SU-DHL-6 (cell line): ENCODE measurements at regions not wholly inside any gene's neighbourhood (a gene's known extent, or its start where the extent isn't known, plus 50 kb on each side); places are given as distances from the start of the nearest gene placed in this dataset.
"Not testable (repeated sequence)": the region's sequence is repeated elsewhere in the genome, so short reads cannot be mapped to it uniquely, and the experiment has no call there.

ENCODE experiments used
- H2AFZ ChIP-seq: fragments of 200-600 bp; sonication (generic); 2 replicates; pipeline ENCODE4 v1.6.1; 2014; ENCODE audit warnings: low read depth, mild to moderate bottlenecking, moderate library complexity, mixed read lengths, antibody characterized with exemption, low read length; ENCODE audit not compliant: severe bottlenecking
- H3F3A ChIP-seq: fragments of 200-600 bp; shearing (Covaris generic); 2 replicates; pipeline ENCODE4 v1.6.0; 2016; ENCODE audit warnings: antibody characterized with exemption, mild to moderate bottlenecking; ENCODE audit not compliant: insufficient read depth
- H3K27ac ChIP-seq: fragments of 200-600 bp; sonication (generic); 2 replicates; pipeline ENCODE4 v1.5.1; 2016; ENCODE audit warnings: low read depth, mild to moderate bottlenecking, low read length, moderate library complexity, mixed read lengths
- H3K27me3 ChIP-seq: fragments of 200-600 bp; sonication (generic), shearing (Covaris generic); 2 replicates; pipeline ENCODE4 v1.6.0; 2014; ENCODE audit warnings: mild to moderate bottlenecking, low read length
- H3K36me3 ChIP-seq: fragments of 200-600 bp; sonication (generic); 2 replicates; pipeline ENCODE4 v1.6.1; 2014; ENCODE audit warnings: mild to moderate bottlenecking, low read length, mixed read lengths
- H3K4me2 ChIP-seq: fragments of 300-600, 200-600 bp; shearing (Covaris generic), sonication (generic); 2 replicates; pipeline ENCODE4 v1.6.0; 2014; ENCODE audit warnings: low read length, low read depth, mild to moderate bottlenecking; ENCODE audit not compliant: poor library complexity, severe bottlenecking
- H3K4me3 ChIP-seq: fragments of 200-600 bp; sonication (generic); 2 replicates; pipeline ENCODE4 v1.5.1; 2014; ENCODE audit warnings: antibody characterized with exemption, low read length, mild to moderate bottlenecking, mixed read lengths; ENCODE audit not compliant: insufficient read depth, poor library complexity, severe bottlenecking
- H3K79me2 ChIP-seq: fragments of 200-600 bp; sonication (generic); 2 replicates; pipeline ENCODE4 v1.6.1; 2014; ENCODE audit warnings: mild to moderate bottlenecking, low read length, moderate library complexity; ENCODE audit not compliant: insufficient read depth
- H3K9ac ChIP-seq: fragments of 200-600 bp; sonication (generic); 2 replicates; pipeline ENCODE4 v1.7.0; 2014; ENCODE audit warnings: mild to moderate bottlenecking, low read length
- H3K9me2 ChIP-seq: fragments of 200-600 bp; sonication (generic); replicated peaks from 2 replicates; pipeline ENCODE4 v1.6.1; 2014; ENCODE audit warnings: low read length; ENCODE audit not compliant: insufficient read depth
- H3K9me3 ChIP-seq: fragments of 200-600 bp; sonication (generic); 2 replicates; pipeline ENCODE4 v1.6.1; 2014; ENCODE audit warnings: low read length, mixed read lengths; ENCODE audit not compliant: insufficient read depth
- H4K20me1 ChIP-seq: fragments of 200-600 bp; sonication (generic); 2 replicates; pipeline ENCODE4 v1.6.1; 2014; ENCODE audit warnings: low read depth, mild to moderate bottlenecking, antibody characterized with exemption, low read length, moderate library complexity, mixed read lengths
- EZH2phosphoT487 ChIP-seq: fragments of 200-600 bp; sonication (generic), shearing (Covaris generic); conservative IDR thresholded peaks from 2 replicates; pipeline ENCODE4 v1.6.1; 2018; ENCODE audit warnings: mild to moderate bottlenecking, antibody characterized with exemption, low read length, moderate library complexity, mixed read lengths
- TF ChIP-seq, protein P1 (sequence below): fragments of 200-600 bp; sonication (generic); IDR thresholded peaks from one replicate; pipeline ENCODE4 v1.5.1; 2017; ENCODE audit warnings: antibody characterized with exemption, mild to moderate bottlenecking, low read length, moderate library complexity; ENCODE audit not compliant: insufficient read depth, poor library complexity, severe bottlenecking

DNA sequence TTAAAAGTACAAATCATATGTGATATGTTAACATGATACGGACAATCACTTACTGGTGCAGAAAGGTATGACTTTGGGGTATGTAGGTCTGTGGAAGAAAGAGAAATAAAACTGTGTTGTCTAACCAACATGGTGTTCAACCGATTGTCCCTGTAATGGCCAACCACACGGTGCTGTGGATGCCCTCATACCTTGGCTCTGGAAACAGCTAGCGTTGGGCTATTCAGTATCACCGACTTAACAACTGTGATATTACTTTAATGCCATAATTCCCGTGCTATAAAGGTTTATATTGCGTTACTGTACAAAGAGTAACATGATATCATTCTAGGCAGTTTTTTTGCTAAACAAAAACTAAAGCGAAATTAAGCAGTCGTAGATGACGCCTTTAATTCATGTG lies 448.3 kb downstream of the EFNB2 start:
- TF ChIP-seq EZH2phosphoT487: no peak
- TF ChIP-seq, protein P1, sequence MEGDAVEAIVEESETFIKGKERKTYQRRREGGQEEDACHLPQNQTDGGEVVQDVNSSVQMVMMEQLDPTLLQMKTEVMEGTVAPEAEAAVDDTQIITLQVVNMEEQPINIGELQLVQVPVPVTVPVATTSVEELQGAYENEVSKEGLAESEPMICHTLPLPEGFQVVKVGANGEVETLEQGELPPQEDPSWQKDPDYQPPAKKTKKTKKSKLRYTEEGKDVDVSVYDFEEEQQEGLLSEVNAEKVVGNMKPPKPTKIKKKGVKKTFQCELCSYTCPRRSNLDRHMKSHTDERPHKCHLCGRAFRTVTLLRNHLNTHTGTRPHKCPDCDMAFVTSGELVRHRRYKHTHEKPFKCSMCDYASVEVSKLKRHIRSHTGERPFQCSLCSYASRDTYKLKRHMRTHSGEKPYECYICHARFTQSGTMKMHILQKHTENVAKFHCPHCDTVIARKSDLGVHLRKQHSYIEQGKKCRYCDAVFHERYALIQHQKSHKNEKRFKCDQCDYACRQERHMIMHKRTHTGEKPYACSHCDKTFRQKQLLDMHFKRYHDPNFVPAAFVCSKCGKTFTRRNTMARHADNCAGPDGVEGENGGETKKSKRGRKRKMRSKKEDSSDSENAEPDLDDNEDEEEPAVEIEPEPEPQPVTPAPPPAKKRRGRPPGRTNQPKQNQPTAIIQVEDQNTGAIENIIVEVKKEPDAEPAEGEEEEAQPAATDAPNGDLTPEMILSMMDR: no peak
- Histone ChIP-seq H3K27me3 (no peaks in the 10 kb centered on the region), H4K20me1 (no peaks in the 10 kb centered on the region), H3K79me2 (no peaks in the 10 kb centered on the region), H3K4me3 (no peak overlapping the region), H3K9me2 (no peaks in the 10 kb centered on the region), H3K36me3 (no peaks in the 10 kb centered on the region), H2AFZ (no peak overlapping the region), H3F3A (no peaks in the 10 kb centered on the region), H3K27ac (no peak overlapping the region), H3K4me2 (no peak overlapping the region), H3K9me3 (no peaks in the 10 kb centered on the region), H3K9ac (no peak overlapping the region)

DNA sequence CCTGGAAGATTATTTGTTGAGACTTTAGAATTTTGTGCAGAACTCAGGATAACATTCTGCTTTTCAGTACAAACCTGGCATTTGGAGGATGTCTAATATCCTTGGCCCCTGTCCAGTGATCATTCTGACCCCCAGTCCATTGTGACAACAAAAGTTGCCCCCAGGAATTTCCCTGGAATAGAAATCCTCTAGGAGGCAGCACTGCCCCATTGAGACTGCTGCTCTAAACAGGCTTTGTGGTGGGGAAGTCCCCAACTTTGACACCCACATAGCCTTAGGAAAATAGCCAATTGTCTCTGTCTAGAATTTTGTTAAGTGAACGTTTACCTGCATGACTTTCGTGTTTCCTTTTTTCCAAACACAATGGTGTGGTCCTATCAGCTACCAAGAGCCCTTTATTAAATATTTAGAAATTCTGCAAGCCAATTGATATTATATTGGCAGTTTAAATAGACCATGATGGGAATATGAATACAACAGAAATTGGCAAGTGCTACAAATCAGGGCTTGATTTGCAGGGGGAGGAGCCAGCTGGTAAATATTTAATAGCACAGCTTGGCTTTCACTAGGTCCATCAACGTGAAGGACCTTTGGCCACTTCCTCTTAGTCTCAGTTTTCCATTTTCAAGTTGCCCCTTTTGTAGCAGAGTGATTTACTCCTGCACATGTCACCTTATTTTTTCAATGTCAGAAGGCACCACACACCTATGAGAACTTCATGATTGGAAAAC lies 451.7 kb downstream of the EFNB2 start:
- H4K20me1 ChIP-seq: no peaks in the 10 kb centered on the region
- TF ChIP-seq, protein P1: no peak
- TF ChIP-seq EZH2phosphoT487: no peak
- H3K27me3 ChIP-seq: no peaks in the 10 kb centered on the region
- no peak overlapping the region for H3K4me3 ChIP-seq
- no peaks in the 10 kb centered on the region for H3K9me2 ChIP-seq
- H3K36me3 ChIP-seq: no peaks in the 10 kb centered on the region
- H3K4me2 ChIP-seq: no peak overlapping the region
- H3K27ac ChIP-seq: no peak overlapping the region
- no peak overlapping the region for H3K9ac ChIP-seq
- no peak overlapping the region for H2AFZ ChIP-seq
- H3K79me2 ChIP-seq: no peaks in the 10 kb centered on the region
- no peaks in the 10 kb centered on the region for H3F3A ChIP-seq
- H3K9me3 ChIP-seq: no peaks in the 10 kb centered on the region

DNA sequence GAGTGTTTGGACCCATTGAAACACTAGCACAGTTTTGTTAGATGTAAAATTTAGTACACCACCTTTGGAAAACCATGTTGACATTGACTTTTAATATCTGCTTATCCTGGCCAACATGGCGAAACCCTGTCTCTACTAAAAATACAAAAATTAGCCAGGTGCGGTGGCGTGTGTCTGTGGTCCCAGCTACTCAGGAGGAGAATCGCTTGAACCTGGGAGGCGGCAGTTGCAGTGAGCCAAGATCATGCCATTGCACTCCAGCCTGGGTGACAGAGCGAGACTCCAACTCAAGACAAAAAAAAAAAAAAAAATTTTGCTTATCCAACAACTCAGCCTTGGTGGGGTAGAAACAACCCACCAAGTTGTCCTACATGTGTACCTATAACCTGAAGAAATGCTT lies 454.2 kb downstream of the EFNB2 start:
- H3K27me3 ChIP-seq, H3K4me2 ChIP-seq, H3K4me3 ChIP-seq, H3K36me3 ChIP-seq, H3K79me2 ChIP-seq, H3K9ac ChIP-seq, H4K20me1 ChIP-seq, H2AFZ ChIP-seq, H3F3A ChIP-seq, H3K27ac ChIP-seq, H3K9me3 ChIP-seq, H3K9me2 ChIP-seq: not testable (repeated sequence)

DNA sequence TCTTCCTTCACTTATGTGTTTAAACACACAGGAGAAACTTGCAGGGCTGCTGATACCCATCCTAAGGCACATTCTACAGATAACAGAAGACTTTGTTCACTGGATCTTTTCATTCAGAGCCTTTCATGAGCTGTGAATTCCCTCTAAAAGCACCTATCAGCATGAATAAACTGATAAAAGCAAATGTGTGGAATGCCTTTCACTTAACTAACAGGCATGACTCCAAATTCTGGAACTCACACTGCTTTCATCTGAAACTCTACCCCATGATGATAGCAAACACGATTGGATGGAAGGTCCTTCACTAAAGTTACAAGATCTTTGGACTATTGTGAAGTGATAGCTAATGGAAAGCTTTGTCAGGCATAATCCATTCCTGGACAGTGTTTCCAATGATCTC lies 457.3 kb downstream of the EFNB2 start:
- no peak overlapping the region for H3K4me2 ChIP-seq
- no peak overlapping the region for H3K9ac ChIP-seq
- H3K9me3 ChIP-seq: no peaks in the 10 kb centered on the region
- no peak overlapping the region for H3K4me3 ChIP-seq
- no peak for TF ChIP-seq EZH2phosphoT487
- TF ChIP-seq, protein P1: no peak
- H2AFZ ChIP-seq: no peak overlapping the region
- no peaks in the 10 kb centered on the region for H3F3A ChIP-seq
- H4K20me1 ChIP-seq: no peaks in the 10 kb centered on the region
- no peaks in the 10 kb centered on the region for H3K27me3 ChIP-seq
- no peak overlapping the region for H3K27ac ChIP-seq
- H3K36me3 ChIP-seq: no peaks in the 10 kb centered on the region
- no peaks in the 10 kb centered on the region for H3K9me2 ChIP-seq
- H3K79me2 ChIP-seq: no peaks in the 10 kb centered on the region
